AG09319 (cell line): ENCODE measurements at regions not wholly inside any gene's neighbourhood (a gene's known extent, or its start where the extent isn't known, plus 50 kb on each side); places are given as distances from the start of the nearest gene placed in this dataset.

Experiments
- DNase-seq: peaks from one replicate; pipeline ENCODE4 v3.0.0-alpha.2; 2010; ENCODE audit warnings: low read depth; ENCODE audit errors: extremely low read depth
- CTCF ChIP-seq: IDR thresholded peaks from 2 replicates; pipeline ENCODE4 v1.5.1; 2011; ENCODE audit warnings: low read depth, mild to moderate bottlenecking, inconsistent platforms, low read length, moderate library complexity

- no peak for TF ChIP-seq CTCF
- DNase-seq: peak; percentile 29
These were observed 381.5 kb upstream of the PSMD7 start for GRCh38 chr16:73915140-73915539.

GRCh38 chr16:73912850-73913249 lies 383.8 kb upstream of the PSMD7 start:
- no peak for TF ChIP-seq CTCF
- DNase-seq: no peak

GRCh38 chr16:73912281-73912680 lies 384.3 kb upstream of the PSMD7 start:
- TF ChIP-seq CTCF: no peak
- no peak for DNase-seq

- no peak for TF ChIP-seq CTCF
- DNase-seq: no peak
These were observed 387.0 kb upstream of the PSMD7 start for GRCh38 chr16:73909529-73910035.

GRCh38 chr16:73891129-73891542 lies 405.5 kb upstream of the PSMD7 start:
- TF ChIP-seq CTCF: no peak
- DNase-seq: no peak

- no peak for TF ChIP-seq CTCF
- no peak for DNase-seq
These were observed 406.2 kb upstream of the PSMD7 start for GRCh38 chr16:73890186-73891128.

GRCh38 chr16:73888840-73889490 lies 407.6 kb upstream of the PSMD7 start:
- no peak for TF ChIP-seq CTCF
- DNase-seq: no peak
